ENCODE measurements at regions not wholly inside any gene's neighbourhood (a gene's known extent, or its start where the extent isn't known, plus 50 kb on each side); places are given as distances from the start of the nearest gene placed in this dataset.

GRCh38 chr5:98031926-98032325 lies 741.5 kb upstream of the RGMB start:
- H3K14ac ChIP-seq (replicated peaks; ENCODE audit: low read depth, low read length) = no peak overlapping the region; the same call in 1 of the 2 replicates
- H3K56ac ChIP-seq (ENCODE audit: extremely low read depth, insufficient read depth, low read length) = no peak overlapping the region
- ChIA-PET CTCF (no interaction called here), POLR2A (ENCODE audit: unreplicated experiment) (no interaction called here)
- H2BK120ac ChIP-seq (ENCODE audit: low read depth, low read length) = no peak overlapping the region
- DNase-seq (peak; percentile 9), ATAC-seq (ENCODE audit: low read depth) (no peak)
- no CpG with 5 or more reads among the region's 1 CpG for WGBS, 2 experiments (ENCODE audit: extremely low coverage in 2 of 2, insufficient read length in 1 of 2)
- H2AK9ac ChIP-seq (replicated peaks; ENCODE audit: low read depth, low read length, poor library complexity) = no peak overlapping the region
- H4K20me1 ChIP-seq (ENCODE audit: insufficient read depth, low read length) = no peaks in the 10 kb centered on the region
- TF ChIP-seq CEBPB (IDR thresholded peaks at IDR 0.05; ENCODE audit: low read depth, low read length) (no peak), POLR2A (IDR thresholded peaks at IDR 0.05; ENCODE audit: low read depth, low read length) (no peak), RCOR1 (IDR thresholded peaks at IDR 0.05; ENCODE audit: insufficient replicate concordance, low read length) (no peak), RAD21 (IDR thresholded peaks at IDR 0.05; ENCODE audit: low read length) (no peak)
- H2AFZ ChIP-seq (replicated peaks; ENCODE audit: low read length, poor library complexity) = no peak overlapping the region
- no peak overlapping the region for H3K18ac ChIP-seq (ENCODE audit: low read depth, low read length)
- H3K4me1 ChIP-seq (ENCODE audit: control insufficient read depth, insufficient read depth, low read length) = no peaks in the 10 kb centered on the region
- H2BK15ac ChIP-seq (ENCODE audit: low read depth, low read length) = no peak overlapping the region
- H2BK5ac ChIP-seq (ENCODE audit: low read depth, low read length, poor library complexity, severe bottlenecking) = no peak overlapping the region
- no peak overlapping the region for H4K5ac ChIP-seq (ENCODE audit: low read depth, low read length)
- H3K79me1 ChIP-seq (ENCODE audit: low read depth in 1 of 2, low read length in 2 of 2) = no peaks in the 10 kb centered on the region
- no TSS peak for BruUV-seq (replicated peaks)
- in situ Hi-C loops (cut with MboI; ENCODE audit: low sequenced_read_pairs) = no loop called here
- no peaks in the 10 kb centered on the region for H3K27me3 ChIP-seq (ENCODE audit: control insufficient read depth, insufficient read depth, low read length)
- H3K4me3 ChIP-seq (ENCODE audit: insufficient read depth, low read depth, low read length) = no peak overlapping the region
- H3K4ac ChIP-seq (ENCODE audit: low read depth, low read length) = no peak overlapping the region
- H3K9ac ChIP-seq (ENCODE audit: low read depth, low read length) = no peak overlapping the region
- H3K9me1 ChIP-seq (ENCODE audit: insufficient read depth, low read length) = no peaks in the 10 kb centered on the region
- no peak overlapping the region for H2AK5ac ChIP-seq (ENCODE audit: low read depth, low read length)
- intact Hi-C loops (cut with micrococcal nuclease) = no loop called here
- no peaks in the 10 kb centered on the region for H3K36me3 ChIP-seq (ENCODE audit: control insufficient read depth, insufficient read depth, low read length)
- H2BK20ac ChIP-seq (ENCODE audit: low read depth, low read length) = no peak overlapping the region
- no peak overlapping the region for H3K23ac ChIP-seq (ENCODE audit: low read depth, low read length)
- no peak overlapping the region for H3K4me2 ChIP-seq (ENCODE audit: low read depth, low read length)
- no peaks in the 10 kb centered on the region for H3K9me3 ChIP-seq (ENCODE audit: control insufficient read depth, insufficient read depth, low read length)
- H4K91ac ChIP-seq (ENCODE audit: insufficient read depth, low read depth, low read length) = no peak overlapping the region
- dilution Hi-C loops (cut with HindIII; ENCODE audit: low sequenced_read_pairs, unreplicated experiment) = no loop called here
- no peak overlapping the region for H4K8ac ChIP-seq (ENCODE audit: low read depth in 2 of 2, low read length in 2 of 2)
- H3K27ac ChIP-seq (ENCODE audit: insufficient read depth, low read length) = no peak overlapping the region
